ENCODE measurements at regions not wholly inside any gene's neighbourhood (a gene's known extent, or its start where the extent isn't known, plus 50 kb on each side); places are given as distances from the start of the nearest gene placed in this dataset.

DNA sequence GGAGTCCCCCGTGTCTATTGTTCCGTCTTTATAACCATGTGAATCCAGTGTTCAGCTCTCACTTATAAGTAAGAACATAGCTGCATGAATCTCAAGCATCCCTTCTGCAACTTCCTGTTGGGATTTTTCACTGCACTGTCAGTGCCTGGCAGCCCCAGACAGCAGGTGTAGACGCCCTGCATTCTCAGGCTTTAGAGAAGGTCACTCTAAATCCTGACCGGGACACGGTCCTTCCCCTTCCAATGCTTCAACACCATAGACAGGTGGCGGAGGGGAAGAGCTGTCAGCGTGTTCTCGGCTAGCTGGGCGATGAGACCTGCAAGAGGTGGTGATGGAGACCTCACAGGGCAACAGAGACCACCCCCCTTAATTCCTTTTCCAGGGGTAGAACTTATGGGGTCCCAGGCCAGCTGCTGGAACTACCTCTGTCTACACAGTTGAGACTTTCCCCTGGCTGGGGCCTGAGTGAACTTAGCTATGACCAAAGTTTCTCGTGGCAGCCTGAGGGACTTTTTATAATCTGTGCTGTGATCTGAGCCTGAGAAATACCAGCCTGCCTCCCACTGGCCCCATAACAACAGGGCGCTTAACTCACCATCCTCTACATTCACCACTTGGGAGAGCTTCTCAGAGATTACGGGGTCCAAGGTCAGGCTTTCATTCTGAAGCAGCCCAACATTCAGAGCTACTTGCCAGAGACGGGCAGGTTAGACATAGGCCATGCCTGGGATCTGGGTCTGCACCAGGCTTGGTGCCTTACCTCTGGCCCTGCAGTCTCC is 143.2 kb upstream of the TNRC6C start:
- no peak for DNase-seq

DNA sequence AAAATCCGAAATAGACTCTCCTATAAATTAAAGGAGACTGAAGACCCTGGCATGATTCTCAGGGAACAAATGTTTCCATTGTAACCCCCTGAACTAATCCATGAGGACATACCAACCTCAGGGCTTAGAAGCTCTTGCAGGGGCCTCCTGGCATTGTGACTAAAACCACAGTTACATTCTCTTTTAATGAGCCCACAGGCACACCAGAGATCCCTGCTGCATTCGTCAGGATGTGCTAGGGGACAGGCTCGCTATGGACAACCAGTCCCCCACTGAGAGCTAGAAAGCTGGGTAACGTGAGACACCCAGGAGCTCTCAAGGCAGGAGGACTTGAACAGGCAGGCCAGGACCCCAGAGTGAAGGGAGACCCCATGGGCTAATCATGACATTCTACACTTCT is 140.6 kb upstream of the TNRC6C start:
- DNase-seq, result no peak

DNA sequence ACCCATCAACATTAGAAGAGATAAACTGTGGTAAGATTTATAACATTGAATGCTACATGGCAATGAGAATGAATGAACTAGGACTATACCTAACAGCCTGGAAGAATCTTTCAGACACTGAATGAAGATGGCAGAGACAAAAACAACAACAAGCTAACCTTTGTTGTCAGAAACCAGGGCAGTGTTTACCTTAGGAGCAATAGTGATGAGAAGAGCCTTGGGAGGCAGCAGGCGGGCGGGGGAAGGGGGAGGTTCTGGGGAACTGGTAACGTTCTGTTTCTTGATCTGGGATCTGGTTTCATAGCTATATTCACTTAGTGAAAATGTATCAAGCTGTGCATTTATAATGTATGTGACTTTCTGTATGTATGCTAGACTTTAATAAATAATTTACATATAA is 139.0 kb upstream of the TNRC6C start:
- no peak for DNase-seq

DNA sequence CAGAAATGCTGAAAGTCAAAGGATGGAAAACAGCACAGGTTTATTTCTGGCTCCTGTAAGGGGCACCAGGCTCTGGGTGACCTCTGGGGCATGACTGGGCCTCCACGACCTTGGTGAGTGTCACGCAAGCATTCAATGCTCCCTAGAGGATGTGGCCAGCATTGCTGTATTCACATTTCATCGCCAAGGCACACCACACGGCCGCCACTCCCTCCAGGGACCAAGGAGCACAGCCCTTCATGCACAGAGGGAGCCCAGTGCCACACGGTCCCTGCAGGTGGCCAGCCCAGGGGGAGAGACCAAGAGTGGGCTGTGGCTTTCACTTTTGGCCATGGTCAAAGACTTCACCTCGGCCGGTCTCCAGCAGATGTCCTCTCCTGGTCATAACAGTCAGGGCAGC is 137.4 kb upstream of the TNRC6C start:
- DNase-seq, result no peak

DNA sequence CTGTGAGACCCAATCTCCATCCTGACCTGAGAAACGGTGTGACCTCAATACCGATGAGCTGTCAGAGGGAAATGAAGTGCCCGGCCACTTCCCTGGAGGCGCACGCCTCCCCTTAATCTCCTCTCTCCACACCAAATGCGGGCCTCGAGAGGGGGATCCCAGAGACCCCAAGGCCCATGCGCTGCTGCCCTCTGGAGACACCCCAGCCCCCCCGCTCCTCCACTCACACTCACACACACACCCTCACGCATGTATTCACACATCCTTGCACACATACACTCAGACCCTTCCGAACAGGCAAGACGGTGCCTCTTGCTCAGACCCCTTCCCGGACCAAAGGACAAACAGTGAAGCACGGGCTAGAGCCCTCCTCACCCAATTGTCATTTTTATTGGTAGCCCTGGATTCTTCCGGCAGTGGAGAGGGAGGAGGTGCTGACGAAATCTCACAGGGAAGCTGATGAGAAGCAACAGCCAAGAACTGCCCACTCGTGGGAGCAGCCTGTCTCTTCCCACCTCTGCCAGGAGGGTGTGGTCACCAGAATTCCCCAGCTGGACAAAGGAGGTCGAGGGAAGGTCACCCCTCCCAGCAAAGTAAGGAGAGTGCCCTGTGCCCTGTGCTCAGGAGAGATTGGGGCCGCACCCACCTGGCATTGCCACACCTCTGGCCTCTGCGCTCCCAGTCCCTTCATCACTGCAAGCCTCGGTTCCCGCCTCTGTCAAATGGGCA is 136.0 kb upstream of the TNRC6C start:
- DNase-seq, result no peak

DNA sequence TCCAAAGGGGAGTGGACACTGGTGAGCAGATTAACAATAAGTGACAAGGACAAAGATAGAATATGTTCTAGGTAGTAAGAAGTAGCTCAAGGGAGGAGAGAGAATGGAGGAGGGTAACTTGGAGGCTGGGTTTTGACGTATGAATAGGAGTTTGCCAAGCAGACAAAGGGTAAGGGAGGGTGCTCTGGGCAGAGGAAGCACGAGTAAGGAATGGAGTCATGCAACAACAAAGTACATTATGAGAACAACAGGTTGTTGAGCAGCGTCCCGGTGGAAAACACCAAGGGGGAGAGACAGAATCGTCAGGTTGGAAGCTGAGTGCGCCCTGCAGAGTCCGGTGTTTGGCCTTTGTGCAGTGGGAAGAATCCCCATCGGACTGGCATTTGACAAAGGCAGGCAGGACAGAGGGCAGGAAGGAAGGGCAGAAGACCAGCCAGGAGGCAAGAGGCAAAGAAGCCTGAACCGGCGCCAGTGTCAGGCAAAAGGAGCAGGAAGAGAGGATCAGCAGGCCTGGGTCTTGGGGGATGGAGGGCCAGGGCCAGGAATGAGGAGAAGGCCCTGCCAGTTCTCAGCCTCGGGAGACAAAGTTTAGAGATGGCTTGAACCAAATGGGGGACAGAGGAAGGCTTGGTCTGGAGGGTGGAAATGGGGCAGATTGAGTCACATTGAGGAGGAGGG is 134.3 kb upstream of the TNRC6C start:
- DNase-seq, result no peak

DNA sequence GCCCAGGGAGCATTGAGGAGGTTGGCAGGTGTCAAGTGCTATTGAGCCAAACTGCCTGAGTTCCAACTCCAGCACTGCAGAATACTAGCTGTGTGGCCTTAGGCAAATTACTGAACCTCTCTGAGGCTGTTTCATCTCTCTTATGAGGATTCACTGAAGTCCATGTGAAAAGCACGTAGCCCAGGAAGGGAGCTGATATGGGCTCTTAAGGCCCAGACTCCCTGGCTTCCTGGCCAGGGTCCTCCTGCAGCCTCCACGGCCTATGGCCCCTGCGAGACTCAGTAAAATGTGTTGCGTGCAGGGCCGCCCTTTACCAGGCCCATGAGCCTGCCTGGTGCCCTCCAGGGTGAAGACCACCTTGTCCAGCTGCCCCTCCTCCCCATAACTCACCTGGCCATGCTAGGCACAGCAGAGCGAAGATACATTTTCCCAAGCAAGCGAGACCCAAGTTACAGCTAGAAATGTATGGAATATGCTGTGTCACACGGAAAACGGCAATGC is 133.7 kb upstream of the TNRC6C start:
- DNase-seq, result no peak

DNA sequence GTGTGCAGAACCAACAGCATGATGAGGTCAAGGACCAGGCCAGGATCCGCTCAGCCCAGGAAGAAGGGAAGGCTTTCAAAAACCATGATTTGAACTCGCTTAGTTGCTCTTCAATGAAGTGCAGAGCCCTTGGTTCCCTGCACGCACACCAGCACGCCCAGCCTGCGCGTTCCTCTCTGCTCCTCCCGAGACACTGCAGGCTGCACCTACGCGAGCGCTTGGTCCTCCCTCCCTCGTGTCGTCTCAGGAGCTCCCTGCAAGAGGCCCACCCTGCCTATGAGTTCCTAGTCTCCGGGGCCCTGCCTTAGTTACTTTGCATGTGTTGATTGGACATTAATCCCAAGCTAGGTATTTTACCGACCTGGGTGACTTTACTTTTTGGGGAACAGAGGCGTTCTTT is 132.9 kb upstream of the TNRC6C start:
- DNase-seq, result no peak

DNA sequence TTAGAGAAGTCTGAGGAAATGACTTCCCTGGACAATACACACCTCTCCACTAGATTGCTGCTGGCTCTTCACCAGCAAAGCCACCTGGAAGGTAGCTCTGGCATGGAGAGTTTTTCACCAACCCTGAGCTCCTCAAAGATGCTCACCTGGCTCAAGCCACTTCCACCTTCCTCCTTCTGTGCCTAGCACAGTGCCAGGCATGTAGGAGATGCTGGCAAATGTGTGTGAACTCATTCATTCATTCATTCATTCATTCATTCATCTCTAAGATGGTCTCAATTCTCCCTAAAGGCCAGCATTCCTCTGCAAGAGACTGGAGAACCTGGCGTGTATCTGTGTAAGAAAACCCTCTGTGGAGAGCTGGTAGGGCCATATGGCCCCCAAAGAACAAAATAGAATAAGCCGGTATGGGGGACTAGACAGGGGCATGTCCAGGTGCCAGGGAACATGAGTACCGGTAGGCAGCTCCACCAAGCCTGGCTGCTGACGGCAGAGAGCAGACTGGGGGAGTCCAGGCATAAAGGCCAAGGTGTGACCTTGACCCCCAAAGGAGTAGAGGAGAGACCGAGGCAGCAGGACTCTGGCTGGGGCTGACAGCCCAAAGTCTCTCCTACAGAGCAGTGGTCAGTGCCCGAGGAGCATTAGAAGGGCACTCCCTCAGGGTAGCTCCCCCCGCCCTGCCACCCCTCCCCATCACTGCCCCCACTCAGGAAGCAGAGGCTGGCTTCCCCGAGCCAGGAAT is 132.2 kb upstream of the TNRC6C start:
- DNase-seq, result no peak

DNA sequence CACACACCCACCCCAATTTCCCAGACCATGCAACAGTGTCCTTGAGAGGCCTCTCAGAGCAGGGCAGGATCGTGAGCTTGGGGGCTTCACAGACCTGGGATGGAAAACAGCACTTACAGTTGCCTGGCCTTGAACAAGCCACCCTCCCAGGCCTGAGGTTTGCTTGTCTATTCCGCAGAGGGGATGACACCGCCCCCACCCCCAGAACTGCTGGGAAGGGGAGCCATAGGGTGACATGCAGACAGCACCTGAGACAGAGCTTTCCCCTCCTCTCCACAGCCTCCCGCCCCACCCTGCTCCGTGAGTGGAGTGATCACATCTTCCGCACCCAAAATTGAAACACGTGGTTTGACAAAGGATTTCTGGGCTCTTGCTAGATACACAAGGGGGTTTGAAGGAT is 131.5 kb upstream of the TNRC6C start:
- DNase-seq, result no peak

DNA sequence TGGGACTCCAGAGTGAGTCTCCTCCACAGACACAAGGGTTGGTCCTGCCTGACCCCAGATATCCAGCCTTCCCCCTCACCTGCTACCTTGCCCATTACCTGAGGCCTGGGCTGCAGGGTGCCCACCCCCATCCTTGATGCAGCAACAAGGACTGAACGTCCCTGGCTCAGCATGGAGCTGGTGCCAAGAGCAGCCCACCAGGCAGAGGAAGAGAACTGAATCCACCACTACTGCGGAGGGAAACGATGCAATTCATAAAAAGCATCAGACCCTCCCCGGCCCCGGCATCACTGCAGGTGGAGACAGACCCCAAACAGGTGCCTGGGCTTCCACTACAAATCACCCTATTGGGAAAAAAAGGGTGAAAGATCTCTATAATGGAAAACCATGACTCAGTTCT is 131.0 kb upstream of the TNRC6C start:
- no peak for DNase-seq

DNA sequence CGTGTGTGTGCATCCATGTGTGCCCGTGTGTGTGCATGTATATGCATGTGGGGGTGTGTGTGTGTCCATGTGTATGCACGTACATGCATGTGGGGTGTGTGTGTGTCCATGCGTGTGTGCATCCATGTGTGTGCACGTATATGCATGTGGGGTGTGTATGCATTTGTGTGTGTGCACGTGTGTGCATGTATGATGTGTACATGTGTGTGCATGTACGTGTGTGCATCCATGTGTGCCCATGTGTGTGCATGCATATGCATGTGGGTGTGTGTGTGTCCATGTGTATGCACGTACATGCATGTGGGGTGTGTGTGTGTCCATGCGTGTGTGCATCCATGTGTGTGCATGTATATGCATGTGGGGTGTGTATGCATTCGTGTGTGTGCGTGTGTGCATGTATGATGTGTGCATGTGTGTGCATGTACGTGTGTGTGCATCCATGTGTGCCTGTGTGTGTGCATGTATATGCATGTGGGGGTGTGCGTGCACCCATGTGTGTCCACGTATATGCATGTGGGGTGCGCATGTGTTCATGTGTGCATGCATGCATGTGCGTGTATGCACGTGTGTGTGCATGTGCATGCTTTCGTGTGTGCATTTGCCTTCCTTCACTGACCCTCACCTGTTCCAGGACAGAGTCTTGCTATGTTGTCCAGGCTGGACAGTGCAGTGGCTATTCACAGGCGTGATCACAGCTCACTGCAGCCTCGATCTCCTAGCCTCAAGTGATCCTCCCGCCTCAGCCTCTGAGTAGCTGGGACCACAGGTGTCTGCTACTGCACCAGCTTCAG is 129.6 kb upstream of the TNRC6C start:
- DNase-seq, result no peak

DNA sequence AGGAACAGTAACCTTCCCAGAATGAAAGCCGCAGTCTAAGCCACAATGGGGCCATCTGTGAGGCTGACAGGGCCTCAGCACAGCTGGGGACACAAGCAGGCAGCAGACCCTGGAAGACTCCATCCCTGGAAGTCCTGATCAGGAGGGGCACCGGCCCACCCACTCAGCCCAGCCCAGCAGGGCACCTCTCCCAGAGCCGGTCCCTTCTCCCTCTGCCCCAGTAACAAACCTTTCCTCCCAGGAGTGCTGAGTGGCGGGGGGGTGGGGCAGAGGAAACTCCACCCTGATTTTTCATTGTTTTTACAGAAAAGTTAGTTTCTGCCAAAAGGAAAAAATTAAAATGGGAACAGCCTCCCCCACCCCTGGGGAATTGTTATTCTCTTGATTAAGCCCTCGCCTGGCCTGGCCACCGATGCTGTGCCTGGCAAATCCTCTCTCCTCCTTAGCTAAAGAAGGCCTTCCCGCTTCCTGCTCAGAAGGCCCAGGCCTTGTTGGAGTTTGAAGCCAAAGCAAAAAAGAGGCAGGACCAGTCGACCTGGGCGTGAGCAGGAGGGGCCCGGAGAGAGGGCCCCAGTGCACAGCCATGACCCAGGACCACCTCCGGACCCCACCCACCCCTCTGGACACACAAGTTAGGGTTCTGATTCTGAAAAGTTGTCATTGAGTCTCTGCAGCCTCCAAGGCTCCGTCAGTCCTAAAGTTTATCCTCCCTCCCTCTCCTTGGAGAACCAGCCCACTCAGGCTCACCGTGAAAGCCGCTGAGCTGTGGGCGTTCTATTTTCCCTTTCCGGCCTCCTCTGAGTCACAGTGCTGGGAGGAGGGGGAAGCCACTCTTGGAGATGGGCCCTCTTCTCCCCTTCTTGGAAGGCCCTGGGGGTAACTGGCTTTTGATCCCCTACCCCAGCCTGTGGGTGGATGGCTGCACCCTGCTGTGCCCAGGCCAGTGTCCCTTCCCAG is 128.4 kb upstream of the TNRC6C start:
- DNase-seq, result no peak

DNA sequence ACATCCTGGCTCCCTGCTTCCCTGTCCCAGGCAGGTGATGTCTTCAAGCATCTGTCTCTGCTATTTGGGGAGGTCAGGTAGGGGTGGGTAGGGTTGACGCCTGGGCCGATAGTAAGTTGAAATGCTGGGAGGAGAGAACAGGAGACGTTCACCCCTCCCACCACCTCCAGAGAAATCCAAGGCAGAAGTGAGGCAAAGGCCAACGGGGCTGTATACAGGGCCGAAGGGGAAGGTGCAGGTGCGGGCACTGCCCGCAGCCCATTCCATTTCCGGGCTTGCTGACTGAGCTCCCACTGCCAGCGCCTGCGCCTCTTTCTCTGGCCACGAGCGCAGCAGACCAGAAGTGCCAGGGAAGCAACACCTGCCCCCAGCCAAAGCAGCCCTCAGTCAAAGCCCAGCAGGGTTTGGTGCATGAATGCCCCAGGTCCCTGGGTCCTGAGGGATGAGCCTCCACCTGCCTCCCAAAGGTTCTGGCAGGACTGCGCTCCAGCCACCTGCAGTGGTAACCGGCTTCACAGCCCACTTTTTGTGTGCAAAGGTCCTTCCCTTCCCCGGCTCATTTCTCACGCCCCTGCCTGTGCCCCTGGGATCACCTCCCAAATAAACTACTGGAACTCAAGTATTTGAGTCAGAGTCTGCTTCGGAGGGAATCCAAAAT is 127.6 kb upstream of the TNRC6C start:
- DNase-seq, result no peak

DNA sequence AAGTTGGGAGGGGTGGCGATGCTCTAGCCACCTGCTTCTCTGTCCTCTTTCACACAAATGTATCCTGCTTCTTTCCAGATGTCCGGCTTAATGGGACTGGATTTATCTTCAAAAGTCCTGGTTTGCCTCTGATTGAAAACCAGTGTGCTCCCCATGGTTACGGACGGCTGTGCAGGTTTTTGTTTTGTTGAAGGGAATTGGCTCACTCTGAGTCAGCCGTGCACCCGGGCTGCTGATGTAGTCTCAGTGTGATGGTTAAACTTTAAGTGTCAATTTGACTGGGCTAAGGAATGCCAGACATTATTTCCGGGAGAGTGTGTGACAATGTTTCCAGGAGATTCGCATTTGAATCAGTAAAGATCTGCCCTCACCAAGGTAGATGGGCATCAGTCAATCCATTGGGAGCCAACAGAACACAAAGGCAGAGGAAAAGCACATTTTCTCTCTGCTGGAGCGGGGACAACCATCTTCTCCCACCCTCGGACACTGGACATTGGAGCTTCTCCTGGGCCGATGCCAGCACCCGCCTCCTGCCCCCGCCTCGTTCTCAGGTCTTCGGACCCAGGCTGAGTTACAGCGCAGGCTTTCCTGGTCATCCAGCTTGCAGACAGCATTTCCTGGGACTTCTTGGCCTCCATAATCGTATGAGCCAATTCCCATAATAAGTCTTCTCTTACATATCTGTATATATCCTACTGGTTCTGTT is 126.9 kb upstream of the TNRC6C start:
- DNase-seq, result no peak

DNA sequence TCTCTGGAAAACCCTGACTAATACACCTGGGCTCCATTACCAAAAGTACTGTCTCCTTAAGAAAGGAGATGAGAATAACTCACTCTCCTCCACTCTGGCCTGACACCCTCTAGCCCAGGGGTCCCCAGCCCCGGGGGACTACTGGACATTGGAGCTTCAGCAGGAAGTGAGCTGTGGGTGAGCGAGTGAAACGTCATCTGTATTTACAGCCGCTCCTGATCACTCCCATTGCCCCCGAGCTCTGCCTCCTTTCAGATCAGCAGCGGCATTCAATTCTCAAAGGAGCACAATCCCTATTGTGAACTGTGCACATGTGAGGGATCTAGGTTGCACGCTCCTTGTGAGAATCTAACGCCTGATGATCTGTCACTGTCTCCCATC is 126.3 kb upstream of the TNRC6C start:
- DNase-seq, result no peak

DNA sequence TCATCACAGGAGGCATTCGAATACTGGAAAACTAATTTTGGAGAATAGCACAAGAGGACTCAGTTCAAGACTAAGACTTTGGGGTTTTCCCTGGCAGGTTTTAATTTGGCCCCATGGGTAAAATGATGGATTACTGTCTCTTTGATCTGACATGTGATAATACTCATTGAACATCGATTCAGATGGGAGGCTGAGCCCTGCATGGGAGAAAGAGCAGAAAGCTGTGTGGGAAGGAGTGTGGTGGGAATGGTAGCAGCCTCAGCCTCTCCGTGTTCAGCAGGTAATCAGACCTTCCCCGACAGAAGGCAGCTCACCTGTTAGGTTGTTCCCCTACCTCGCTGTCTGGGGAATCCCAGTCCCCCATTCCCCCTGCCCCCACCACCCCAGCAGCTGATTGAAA is 124.7 kb upstream of the TNRC6C start:
- DNase-seq, result no peak

DNA sequence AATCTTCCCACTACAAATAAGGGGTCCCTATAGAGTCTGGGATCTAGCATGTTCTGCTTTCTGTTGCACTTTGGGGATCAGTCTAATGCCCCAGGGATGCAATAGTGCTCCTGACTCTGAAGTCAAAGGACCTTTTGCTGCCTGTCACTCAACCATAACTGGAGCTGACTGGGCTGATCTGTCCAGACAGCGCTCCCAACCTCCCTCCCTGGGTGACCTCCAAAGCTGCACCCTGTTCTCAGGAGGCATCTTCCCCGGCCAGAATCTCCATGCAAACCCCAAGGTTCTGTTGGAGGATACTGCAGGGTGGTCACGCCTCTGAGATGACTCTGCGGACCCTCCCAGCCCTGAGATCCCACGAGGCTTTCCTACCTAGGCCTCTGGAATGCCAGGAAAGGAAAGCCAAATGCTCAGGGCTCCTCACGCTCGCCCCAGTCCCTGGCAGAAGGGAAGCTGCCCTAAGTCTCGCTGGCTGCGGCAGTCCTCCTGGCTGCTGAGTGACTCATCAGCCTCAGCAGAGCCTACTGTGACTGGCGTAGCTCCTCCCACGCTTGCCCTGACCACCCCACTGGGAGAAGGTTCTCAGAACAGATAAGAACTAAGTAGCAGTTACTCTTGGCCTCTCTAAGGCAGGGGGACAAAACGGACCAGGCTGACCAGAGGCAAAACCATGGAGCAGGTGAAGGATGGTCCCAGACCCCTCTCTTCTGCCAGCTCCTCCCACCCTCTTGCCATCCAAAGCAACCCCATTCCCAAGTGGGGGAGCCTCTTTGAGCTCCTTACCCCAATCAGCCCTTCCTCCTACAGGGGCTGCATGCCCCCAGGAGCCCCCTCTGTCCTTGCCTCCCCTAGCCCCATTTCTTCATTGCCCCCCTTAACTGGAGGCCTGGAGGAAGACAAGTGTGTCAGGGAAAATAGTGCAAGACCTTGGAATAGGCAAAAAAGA is 124.1 kb upstream of the TNRC6C start:
- no peak for DNase-seq

DNA sequence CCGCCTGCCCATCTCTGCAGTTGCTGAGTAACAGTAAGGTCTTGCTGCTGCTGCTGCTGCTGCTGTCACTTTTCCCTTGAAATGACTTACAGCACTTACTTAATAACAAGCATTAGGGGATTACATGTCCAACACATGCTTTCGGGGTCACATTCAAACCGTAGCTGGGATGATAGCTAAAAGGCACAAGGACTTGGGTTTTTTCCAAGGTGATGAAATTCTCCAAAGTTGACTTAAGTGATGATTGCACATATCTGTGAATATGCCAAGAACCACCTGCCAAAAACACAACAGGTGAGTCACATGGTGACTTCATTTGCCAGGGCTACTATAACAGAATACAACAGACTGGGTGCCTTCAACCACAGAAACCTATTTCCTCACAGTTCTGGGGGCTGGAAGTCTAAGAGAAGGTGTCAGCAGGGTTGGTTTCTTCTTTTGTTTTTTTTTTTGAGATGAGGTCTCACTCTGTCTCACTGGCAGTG is 121.9 kb upstream of the TNRC6C start:
- DNase-seq, result no peak
